Stimulated activated CD4-positive, alpha-beta T cell treated with anti-CD3 and anti-CD28 coated beads, Interleukin-4, amount 100 ng/mL, for 24 hours (primary cell): ENCODE measurements at regions not wholly inside any gene's neighbourhood (a gene's known extent, or its start where the extent isn't known, plus 50 kb on each side); places are given as distances from the start of the nearest gene placed in this dataset.
"Not testable (repeated sequence)": the region's sequence is repeated elsewhere in the genome, so short reads cannot be mapped to it uniquely, and the experiment has no call there.

ENCODE experiments used
- DNase-seq: peaks from one replicate; pipeline ENCODE4 v3.0.0-alpha.2; 2020

DNA sequence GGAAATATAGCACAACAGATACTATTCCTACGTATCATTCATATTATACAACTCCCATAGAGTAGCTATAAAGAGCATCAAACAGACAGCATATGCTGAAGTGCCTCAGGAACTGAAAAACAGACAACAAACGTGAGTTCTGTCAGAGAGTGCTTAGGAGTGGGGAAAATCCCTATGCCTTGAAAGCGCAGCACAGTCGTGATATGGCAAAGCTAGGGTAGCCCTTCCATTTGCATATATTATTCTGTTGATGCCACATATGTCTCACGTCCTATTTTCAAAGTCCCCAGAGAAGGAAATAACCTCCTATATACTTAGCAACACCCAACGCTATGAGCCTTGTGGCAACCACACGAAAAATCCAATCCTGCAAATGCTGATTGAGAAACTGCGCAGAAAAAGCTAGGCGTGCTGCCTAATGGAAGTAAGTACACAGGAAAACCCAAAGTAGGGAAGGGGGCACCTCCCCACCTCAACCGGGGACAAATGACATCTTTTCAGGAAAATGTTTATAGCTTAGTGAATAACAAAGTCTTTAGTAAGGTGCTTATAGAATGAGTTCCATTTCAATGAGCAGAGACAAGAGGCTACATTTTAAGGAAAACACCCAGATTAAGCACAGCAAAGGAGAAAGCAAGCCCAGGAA lies 105.1 kb downstream of the MED10 start:
- no peak for DNase-seq

DNA sequence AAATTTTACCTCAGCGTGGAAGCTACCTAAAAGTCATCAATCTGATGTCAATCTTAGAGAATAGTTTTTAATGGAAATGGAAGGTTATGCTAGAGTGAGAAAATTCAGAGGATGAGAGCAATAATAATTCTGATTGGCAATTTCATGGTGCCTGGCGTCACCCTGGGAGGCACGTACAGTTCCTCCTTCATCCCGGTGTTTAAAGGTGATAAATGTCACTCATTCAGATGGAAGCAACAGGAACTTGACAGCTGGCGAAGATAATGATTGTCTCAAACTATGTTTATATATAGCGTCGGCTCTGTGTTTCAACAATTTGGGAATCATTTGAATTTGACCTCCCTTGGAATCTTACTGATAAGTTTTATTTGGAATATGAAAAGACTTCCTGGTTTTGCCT lies 108.4 kb downstream of the MED10 start:
- no peak for DNase-seq

- DNase-seq, result no peak
Measured at GRCh38 chr5:6266671-6267197, 111.6 kb downstream of the MED10 start.

GRCh38 chr5:6264394-6264793 lies 114.0 kb downstream of the MED10 start:
- no peak for DNase-seq

- no peak for DNase-seq
Measured at GRCh38 chr5:6262651-6263363, 115.5 kb downstream of the MED10 start.

DNA sequence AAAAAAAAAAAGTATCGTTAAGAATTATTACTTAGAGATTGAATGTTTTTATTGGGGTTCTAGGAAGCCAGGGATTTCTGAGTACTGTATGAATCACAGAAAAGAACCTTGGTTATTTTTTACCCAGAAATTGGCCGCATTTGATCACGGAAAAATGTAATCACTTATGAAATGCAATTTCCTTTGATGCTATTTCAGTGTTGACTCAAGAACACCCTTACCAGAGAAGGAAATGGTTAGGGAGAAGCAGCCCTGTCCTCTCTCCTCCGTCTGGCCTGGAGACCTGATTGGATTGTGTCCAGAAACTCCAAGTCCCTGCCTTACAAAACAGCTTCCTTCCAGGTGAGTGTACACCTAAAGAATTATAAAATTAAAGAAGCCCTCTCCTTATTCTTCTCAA lies 116.7 kb downstream of the MED10 start:
- no peak for DNase-seq

GRCh38 chr5:6261256-6261655 lies 117.1 kb downstream of the MED10 start:
- DNase-seq, result no peak

DNA sequence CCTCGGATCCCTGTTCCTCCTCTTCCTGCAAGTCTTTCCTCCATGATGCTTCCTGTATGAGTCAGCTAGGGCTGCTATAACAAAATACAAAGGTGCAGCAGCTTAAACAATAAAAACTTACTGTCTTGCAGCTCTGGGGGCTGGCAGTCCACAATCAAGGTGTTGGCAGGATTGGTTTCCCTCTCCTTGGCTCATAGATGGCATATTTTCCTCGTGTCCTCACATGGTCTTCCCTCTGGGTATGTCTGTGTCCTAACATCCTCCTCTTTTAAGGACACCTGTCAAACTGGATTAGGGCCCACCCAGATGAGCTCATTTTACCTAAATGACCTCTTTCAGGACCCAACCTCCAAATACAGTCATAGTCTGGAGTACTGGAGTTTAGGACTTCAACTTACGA lies 117.5 kb downstream of the MED10 start:
- DNase-seq, result no peak

GRCh38 chr5:6256901-6257300 lies 121.4 kb downstream of the MED10 start:
- DNase-seq, result no peak

DNA sequence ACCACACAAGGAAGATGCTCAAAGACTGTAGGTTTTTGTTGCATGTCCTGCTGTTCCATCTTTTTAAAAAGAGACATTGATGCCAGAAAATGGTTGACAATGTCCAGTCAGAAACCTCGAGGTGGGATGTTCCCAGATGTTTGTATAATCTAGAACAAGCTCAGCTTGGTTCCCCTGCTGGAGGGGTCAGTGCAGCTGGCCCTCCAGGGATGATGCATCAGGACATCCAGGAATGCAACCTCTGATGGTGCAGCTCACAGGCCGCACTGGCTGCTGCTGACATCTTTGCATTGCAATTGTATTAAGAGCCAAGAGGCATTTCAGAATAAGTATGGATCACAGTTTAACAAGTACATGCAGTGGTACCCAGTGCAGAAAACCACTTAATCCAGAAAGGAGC lies 122.4 kb downstream of the MED10 start:
- no peak for DNase-seq

GRCh38 chr5:6253846-6254245 lies 124.5 kb downstream of the MED10 start:
- no peak for DNase-seq

GRCh38 chr5:6253281-6253680 lies 125.1 kb downstream of the MED10 start:
- DNase-seq, result no peak

- DNase-seq, result no peak
Measured at GRCh38 chr5:6252581-6252980, 125.8 kb downstream of the MED10 start.

DNA sequence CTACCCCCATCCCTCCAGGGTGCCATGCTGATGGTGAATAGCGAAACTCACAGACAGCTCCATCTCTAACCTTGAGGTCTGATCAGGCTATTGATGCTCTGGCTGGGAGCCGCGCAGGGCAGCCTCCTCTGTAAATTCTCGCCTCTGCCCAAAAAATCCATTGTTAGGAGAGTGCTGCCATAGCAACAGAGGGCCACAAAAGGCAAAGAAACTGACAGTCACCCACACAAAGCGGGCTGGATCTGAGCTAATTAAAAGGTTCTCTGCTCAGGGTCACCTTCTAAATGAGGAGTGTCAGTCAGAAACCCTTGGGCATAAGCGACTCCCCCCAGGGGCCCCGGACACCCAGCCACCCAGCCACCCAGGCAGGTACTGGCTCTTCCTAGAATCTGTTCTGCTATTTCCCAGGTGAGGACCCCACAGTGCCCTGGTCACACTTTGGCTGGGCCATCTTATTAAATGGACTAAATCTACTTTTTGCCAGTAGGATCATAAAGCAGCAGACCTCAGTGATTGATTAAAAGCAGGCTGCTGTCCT lies 126.7 kb downstream of the MED10 start:
- DNase-seq, result no peak

DNA sequence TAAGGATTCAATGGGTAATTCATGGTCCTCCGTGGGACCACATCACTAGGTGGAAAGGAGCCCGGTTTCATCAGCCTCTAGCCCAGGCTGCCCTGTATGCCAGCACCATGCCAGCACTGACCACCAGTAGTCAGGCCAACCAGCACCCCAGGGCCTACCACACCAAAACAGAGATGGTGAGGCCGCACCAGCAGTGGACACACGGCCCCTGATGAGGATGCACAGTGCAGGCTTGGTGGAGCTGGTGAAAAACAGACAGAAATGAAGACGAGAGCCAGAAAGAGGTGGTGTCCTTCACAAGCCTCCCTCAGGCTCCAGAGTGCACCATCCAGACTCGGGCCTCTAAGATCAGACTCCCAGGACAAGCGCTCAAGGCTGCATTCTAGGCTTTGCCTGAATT lies 128.2 kb downstream of the MED10 start:
- no peak for DNase-seq

DNA sequence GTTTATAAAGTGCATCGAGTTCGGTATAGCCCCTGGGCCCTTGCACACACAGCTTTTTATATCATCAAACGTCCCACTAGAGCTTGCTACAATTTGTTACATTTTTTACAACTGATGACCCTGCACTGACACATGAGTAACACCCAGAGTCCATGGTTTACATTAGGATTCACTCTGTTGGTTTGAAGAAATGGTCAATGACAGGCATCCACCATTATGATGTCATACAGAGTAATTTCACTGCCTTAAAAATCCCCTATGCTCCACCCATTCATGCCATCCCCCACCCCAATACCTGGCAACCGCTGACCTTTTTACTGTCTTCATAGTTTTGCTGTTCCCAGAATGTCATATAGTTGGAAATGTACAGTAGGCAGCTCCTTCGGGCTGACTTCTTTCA lies 130.2 kb downstream of the MED10 start:
- DNase-seq, result no peak

- DNase-seq, result no peak
Measured at GRCh38 chr5:6246820-6247437, 131.4 kb downstream of the MED10 start.

DNA sequence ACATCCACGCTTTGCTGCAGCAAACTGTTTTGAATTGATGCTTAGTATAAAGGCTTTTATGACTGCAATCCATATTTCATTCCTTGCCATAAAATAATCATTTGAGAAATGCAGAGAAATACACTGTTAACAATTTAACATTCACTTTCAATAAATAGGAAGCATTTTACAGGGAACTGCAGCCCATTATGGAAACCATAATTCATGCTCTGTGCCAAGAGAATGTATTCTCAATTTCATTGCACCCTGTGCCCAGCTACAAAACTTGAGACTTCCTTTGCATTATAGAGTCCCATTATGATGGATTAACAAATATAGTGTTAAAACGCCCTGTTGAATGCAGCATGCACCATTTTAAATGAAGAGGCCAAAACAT lies 134.0 kb downstream of the MED10 start:
- no peak for DNase-seq

DNA sequence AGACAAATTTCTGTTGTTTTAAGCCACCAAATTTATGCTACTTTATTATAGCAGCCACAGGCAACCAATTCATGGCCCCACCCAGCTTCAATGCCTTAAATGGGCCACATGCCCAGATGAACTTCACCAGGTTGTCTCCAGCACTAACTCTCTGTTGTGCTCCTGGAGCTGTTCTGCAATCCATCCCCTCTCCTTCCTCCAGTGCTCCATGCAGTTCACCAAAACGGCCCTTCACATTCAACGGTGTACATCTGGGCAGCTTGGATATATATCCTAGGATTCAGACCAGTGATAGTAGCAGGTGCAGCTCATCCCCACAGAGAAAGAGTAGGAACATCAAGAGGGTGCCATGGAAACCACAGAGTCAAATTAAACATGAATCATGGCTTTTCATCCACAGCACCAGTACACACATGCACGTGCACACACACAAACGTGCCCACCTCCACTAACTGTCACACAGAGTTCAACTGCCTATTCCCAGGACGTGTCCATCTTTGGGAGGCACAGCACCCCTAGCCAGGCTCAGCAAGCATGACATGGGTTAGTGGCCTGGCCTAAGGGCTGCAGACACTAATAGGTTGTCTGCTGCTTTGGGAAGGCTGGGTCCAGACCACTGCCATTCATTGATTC lies 134.5 kb downstream of the MED10 start:
- DNase-seq, result no peak

DNA sequence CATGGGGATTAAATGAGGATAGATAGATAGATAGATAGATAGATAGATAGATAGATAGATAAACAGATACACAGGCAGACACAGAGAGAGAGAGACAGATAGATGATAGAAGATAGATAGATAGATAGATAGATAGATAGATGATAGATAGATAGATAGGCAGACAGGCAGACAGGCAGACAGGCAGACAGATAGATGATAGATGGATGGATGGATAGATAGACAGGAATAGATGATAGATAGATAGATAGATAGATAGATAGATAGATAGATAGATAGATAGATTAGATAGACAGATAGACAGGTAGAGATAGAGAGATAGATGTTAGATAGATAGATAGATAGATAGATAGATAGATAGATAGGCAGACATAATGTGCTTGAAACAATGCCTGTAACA lies 137.3 kb downstream of the MED10 start:
- DNase-seq, result not testable (repeated sequence)

DNA sequence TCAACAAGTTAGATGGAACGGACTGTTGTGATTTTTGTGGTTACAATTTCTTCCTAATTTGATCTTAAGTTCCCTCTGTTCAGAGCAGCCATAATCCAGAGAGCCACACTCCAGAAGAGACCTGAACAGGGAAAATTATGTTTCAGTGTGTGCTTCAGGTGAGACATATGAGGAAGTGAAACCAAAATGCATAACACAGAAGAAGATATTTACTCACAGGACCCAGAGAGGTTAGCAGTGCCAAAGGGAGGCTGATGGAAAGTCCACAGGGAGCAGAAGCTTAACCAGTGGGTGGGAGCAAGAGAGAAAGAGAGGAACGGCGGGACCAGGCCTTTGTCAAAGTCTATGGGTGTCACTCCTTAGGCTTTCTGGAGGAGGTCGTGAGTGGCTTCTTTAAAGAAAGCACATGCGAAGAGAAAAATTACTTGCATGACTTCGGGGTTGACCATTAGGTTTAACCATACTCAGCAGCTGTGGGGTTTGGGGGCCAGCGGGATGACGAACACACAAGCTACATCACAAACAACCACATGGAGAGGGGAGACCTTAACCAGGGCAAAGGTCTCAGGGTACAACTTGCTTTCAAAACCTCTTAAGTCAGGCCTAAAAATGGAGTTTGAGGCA lies 141.4 kb downstream of the MED10 start:
- no peak for DNase-seq

DNA sequence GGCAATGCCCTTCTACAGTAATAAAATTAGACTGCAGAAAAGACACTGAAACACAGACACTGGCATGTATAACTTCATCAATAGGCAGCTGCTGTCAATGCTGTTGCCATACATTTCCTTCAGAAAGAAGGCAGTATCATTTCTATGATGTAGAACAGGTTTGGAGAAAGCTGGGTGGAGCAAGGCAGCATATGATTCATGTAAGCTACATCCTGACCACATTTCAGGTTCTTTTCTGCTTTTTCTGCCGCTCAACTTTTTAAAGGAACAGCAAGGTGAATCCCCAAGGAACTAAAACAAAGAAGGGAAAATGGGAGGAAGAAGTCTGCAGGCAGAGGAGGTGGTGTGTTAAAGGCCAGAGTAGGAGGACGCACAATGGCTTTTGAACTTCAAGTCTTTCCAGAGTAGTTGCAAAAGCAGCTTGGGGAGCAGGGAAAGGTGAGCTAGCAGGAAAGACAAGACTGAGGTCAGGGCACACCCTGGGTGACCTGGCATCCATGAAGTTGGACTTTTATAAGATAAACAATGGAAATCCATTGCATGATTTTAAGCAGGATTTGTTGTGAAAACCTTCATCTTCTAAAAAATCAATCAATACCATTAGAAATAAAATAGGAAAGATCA lies 142.1 kb downstream of the MED10 start:
- DNase-seq, result no peak

GRCh38 chr5:6235726-6236125 lies 142.6 kb downstream of the MED10 start:
- no peak for DNase-seq
